CD14-positive monocyte (primary cell): ENCODE measurements at regions not wholly inside any gene's neighbourhood (a gene's known extent, or its start where the extent isn't known, plus 50 kb on each side); places are given as distances from the start of the nearest gene placed in this dataset.

Experiments
- DNase-seq, 3 donors: peaks; one replicate each; pipeline ENCODE4 v3.0.0-alpha.2; 2011 to 2022
- H2AFZ ChIP-seq: 2 replicates; pipeline ENCODE4 v1.6.0; 2012; ENCODE audit warnings: mild to moderate bottlenecking, low read depth, low read length, inconsistent platforms; ENCODE audit not compliant: insufficient read depth, poor library complexity, severe bottlenecking
- H3K27ac ChIP-seq, 2 donors: 1 replicate in 1 of 2; 2 replicates in 1 of 2; pipeline ENCODE4 v1.5.1; 2012 to 2013; ENCODE audit warnings: low read length in 2 of 2, control low read depth in 1 of 2, inconsistent platforms in 1 of 2, low read depth in 1 of 2, mild to moderate bottlenecking in 1 of 2
- H3K27me3 ChIP-seq, 2 donors: one replicate each; pipeline versions ENCODE4 v1.6.0 to v1.6.1; 2011 to 2013; ENCODE audit warnings: low read length in 2 of 2; ENCODE audit not compliant: control insufficient read depth in 2 of 2, insufficient read depth in 2 of 2
- H3K36me3 ChIP-seq, 2 donors: replicated peaks in 1 of 2; 1 replicate in 1 of 2; 2 replicates in 1 of 2; pipeline versions ENCODE4 v1.5.1 to v1.6.1; 2012 to 2013; ENCODE audit warnings: low read length in 2 of 2, control low read depth in 1 of 2, inconsistent platforms in 1 of 2, mild to moderate bottlenecking in 1 of 2; ENCODE audit not compliant: insufficient read depth in 2 of 2, control insufficient read depth in 1 of 2
- H3K4me1 ChIP-seq, 2 donors: 1 replicate in 1 of 2; 2 replicates in 1 of 2; pipeline versions ENCODE4 v1.5.1 to v1.6.1; 2012 to 2013; ENCODE audit warnings: low read length in 2 of 2, control low read depth in 1 of 2, inconsistent platforms in 1 of 2, mild to moderate bottlenecking in 1 of 2, moderate library complexity in 1 of 2; ENCODE audit not compliant: insufficient read depth in 2 of 2, control insufficient read depth in 1 of 2
- H3K4me2 ChIP-seq: replicated peaks from 2 replicates; pipeline ENCODE3; 2012; ENCODE audit warnings: low read length, moderate library complexity, mild to moderate bottlenecking; ENCODE audit not compliant: poor library complexity, severe bottlenecking; ENCODE audit errors: extremely low read depth
- H3K4me3 ChIP-seq, 3 experiments: fragments of 200-600 bp in 1 of 3; sonication (generic) in 1 of 3; replicated peaks in 1 of 3; 1 replicate in 2 of 3; 2 replicates in 1 of 3; pipeline ENCODE4 v1.5.1; 2011 to 2013; ENCODE audit warnings: low read length in 3 of 3, mild to moderate bottlenecking in 3 of 3, control low read depth in 2 of 3, low read depth in 2 of 3, inconsistent platforms in 1 of 3, moderate library complexity in 1 of 3
- H3K79me2 ChIP-seq: 2 replicates; pipeline ENCODE4 v1.6.0; 2012; ENCODE audit warnings: mild to moderate bottlenecking, control low read depth, inconsistent platforms, low read length, moderate library complexity; ENCODE audit not compliant: insufficient read depth
- H3K9ac ChIP-seq: 2 replicates; pipeline ENCODE4 v1.6.0; 2017; ENCODE audit warnings: low read length, mild to moderate bottlenecking; ENCODE audit not compliant: insufficient read depth, poor library complexity, severe bottlenecking
- H3K9me3 ChIP-seq, 2 donors: replicated peaks in 1 of 2; 1 replicate in 1 of 2; 2 replicates in 1 of 2; pipeline versions ENCODE4 v1.5.1 to v1.6.1; 2012 to 2013; ENCODE audit warnings: low read length in 2 of 2, control low read depth in 1 of 2; ENCODE audit not compliant: control insufficient read depth in 1 of 2, insufficient read depth in 1 of 2
- H4K20me1 ChIP-seq: 2 replicates; pipeline ENCODE4 v1.6.0; 2012; ENCODE audit warnings: mild to moderate bottlenecking, low read length, control low read depth, moderate library complexity; ENCODE audit not compliant: insufficient read depth
- H3K27ac Mint-ChIP-seq, 7 donors: one replicate each; pipeline ENCODE4 v1.8.0; 2020; ENCODE audit warnings: mild to moderate bottlenecking in 7 of 7, mixed read lengths in 7 of 7, moderate library complexity in 6 of 7, inconsistent platforms in 2 of 7
- H3K27me3 Mint-ChIP-seq, 3 donors: one replicate each; pipeline ENCODE4 v1.8.0; 2021 to 2022; ENCODE audit warnings: low read depth in 3 of 3, mild to moderate bottlenecking in 3 of 3, mixed read lengths in 3 of 3, moderate library complexity in 3 of 3, inconsistent platforms in 1 of 3
- H3K36me3 Mint-ChIP-seq, 2 donors: one replicate each; pipeline ENCODE4 v1.8.0; 2020; ENCODE audit warnings: mixed read lengths in 2 of 2, inconsistent platforms in 1 of 2, mild to moderate bottlenecking in 1 of 2
- H3K4me1 Mint-ChIP-seq: one replicate; pipeline ENCODE4 v1.8.0; 2020; ENCODE audit warnings: mild to moderate bottlenecking, mixed read lengths
- H3K4me3 Mint-ChIP-seq, 2 donors: one replicate each; pipeline ENCODE4 v1.8.0; 2020; ENCODE audit warnings: mild to moderate bottlenecking in 2 of 2, mixed read lengths in 2 of 2, moderate library complexity in 1 of 2
- H3K9me3 Mint-ChIP-seq, 7 donors: one replicate each; pipeline ENCODE4 v1.8.0; 2020 to 2022; ENCODE audit warnings: mixed read lengths in 7 of 7, mild to moderate bottlenecking in 6 of 7, moderate library complexity in 6 of 7, inconsistent platforms in 2 of 7
- CTCF ChIP-seq: fragments of 200-600 bp; IDR thresholded peaks from one replicate; pipeline ENCODE4 v1.8.0; 2022; ENCODE audit warnings: antibody characterized with exemption, mild to moderate bottlenecking
- WGBS: methylation state at CpG from one replicate; pipeline ENCODE4 v1.1.5; 2013; ENCODE audit warnings: missing lambda C conversion rate; ENCODE audit not compliant: insufficient coverage; 5-methylcytosine and 5-hydroxymethylcytosine counted together
- intact Hi-C, 2 donors: fragments of 100-400 bp; cut with micrococcal nuclease; formaldehyde crosslinking; loops; one replicate each; pipeline versions ENCODE4 v1.15.0 to v1.15.1; 2023

- TF ChIP-seq CTCF, result no peak
- H3K27ac ChIP-seq, result no peak overlapping the region
- H3K4me2 ChIP-seq, result no peak overlapping the region
- WGBS, result 67% methylated on average over 2 of the region's 3 CpGs
- no peaks in the 10 kb centered on the region for H3K36me3 Mint-ChIP-seq
- H3K9me3 Mint-ChIP-seq, result peaks cover 0 to 2% (median 0%) of the 10 kb centered on the region in 7 donors
- H3K27me3 Mint-ChIP-seq, result no peaks in the 10 kb centered on the region
- no peak overlapping the region for H3K4me3 ChIP-seq
- no peak overlapping the region for H3K4me3 Mint-ChIP-seq
- no peaks in the 10 kb centered on the region for H3K79me2 ChIP-seq
- no peak overlapping the region for H2AFZ ChIP-seq
- H3K27me3 ChIP-seq, result no peaks in the 10 kb centered on the region
- no peaks in the 10 kb centered on the region for H3K9me3 ChIP-seq
- no peak overlapping the region for H3K9ac ChIP-seq
- no peaks in the 10 kb centered on the region for H3K36me3 ChIP-seq
- H3K4me1 Mint-ChIP-seq, result no peaks in the 10 kb centered on the region
- H3K27ac Mint-ChIP-seq, result no peak overlapping the region
- H4K20me1 ChIP-seq, result no peaks in the 10 kb centered on the region
- no peak for DNase-seq
- intact Hi-C loops, result no loop called here
- no peaks in the 10 kb centered on the region for H3K4me1 ChIP-seq
Measured at GRCh38 chr16:60271025-60271771, 1537.1 kb upstream of the GOT2 start.

GRCh38 chr16:60261425-60261824, 1527.3 kb upstream of the GOT2 start:
- Mint-ChIP-seq H3K4me3 (no peak overlapping the region), H3K27me3 (no peaks in the 10 kb centered on the region), H3K36me3 (no peaks in the 10 kb centered on the region), H3K4me1 (no peaks in the 10 kb centered on the region), H3K9me3 (peaks cover 0 to 13% (median 2%) of the 10 kb centered on the region in 7 donors), H3K27ac (peak overlapping the region in 1 of 7 donors; percentile 57)
- H3K27ac ChIP-seq, result no peak overlapping the region
- WGBS, result no CpG with 5 or more reads among the region's 1 CpG
- DNase-seq, result no peak
- H3K36me3 ChIP-seq, result no peaks in the 10 kb centered on the region
- no peak overlapping the region for H3K9ac ChIP-seq
- H3K9me3 ChIP-seq, result no peaks in the 10 kb centered on the region
- H3K4me1 ChIP-seq, result no peaks in the 10 kb centered on the region
- no peak overlapping the region for H3K4me2 ChIP-seq
- H3K79me2 ChIP-seq, result no peaks in the 10 kb centered on the region
- intact Hi-C loops, result no loop called here
- no peak overlapping the region for H3K4me3 ChIP-seq
- H2AFZ ChIP-seq, result no peak overlapping the region
- H3K27me3 ChIP-seq, result no peaks in the 10 kb centered on the region
- H4K20me1 ChIP-seq, result no peaks in the 10 kb centered on the region
- TF ChIP-seq CTCF, result no peak
